SJCRH30 (cell line): ENCODE measurements at regions not wholly inside any gene's neighbourhood (a gene's known extent, or its start where the extent isn't known, plus 50 kb on each side); places are given as distances from the start of the nearest gene placed in this dataset.

ENCODE experiments used
- DNase-seq, 2 experiments: peaks; one replicate each; pipeline ENCODE4 v3.0.0-alpha.2; 2015 to 2020
- H3K27ac ChIP-seq: fragments of 250-450 bp; sonication (Bioruptor Pico); 2 replicates; pipeline ENCODE4 v1.5.1; 2020; ENCODE audit warnings: mild to moderate bottlenecking, moderate library complexity
- H3K27me3 ChIP-seq: fragments of 250-450 bp; sonication (Bioruptor Pico); 2 replicates; pipeline ENCODE4 v1.5.1; 2020; ENCODE audit warnings: mild to moderate bottlenecking, moderate library complexity
- H3K36me3 ChIP-seq: fragments of 250-450 bp; sonication (Bioruptor Pico); 2 replicates; pipeline ENCODE4 v1.5.1; 2020; ENCODE audit warnings: mild to moderate bottlenecking, moderate library complexity
- H3K4me1 ChIP-seq: fragments of 250-450 bp; sonication (Bioruptor Pico); 2 replicates; pipeline ENCODE4 v1.5.1; 2020; ENCODE audit warnings: mild to moderate bottlenecking, moderate library complexity
- H3K4me3 ChIP-seq: fragments of 250-450 bp; sonication (Bioruptor Pico); 2 replicates; pipeline ENCODE4 v1.5.1; 2020; ENCODE audit warnings: mild to moderate bottlenecking, moderate library complexity
- H3K9me3 ChIP-seq: fragments of 250-450 bp; sonication (Bioruptor Pico); replicated peaks from 2 replicates; pipeline ENCODE4 v1.5.1; 2020; ENCODE audit warnings: mild to moderate bottlenecking, moderate library complexity

- H3K9me3 ChIP-seq, result no peaks in the 10 kb centered on the region
- no peak overlapping the region for H3K27ac ChIP-seq
- no peak for DNase-seq
- H3K4me3 ChIP-seq, result no peak overlapping the region
- H3K27me3 ChIP-seq, result no peaks in the 10 kb centered on the region
- H3K4me1 ChIP-seq, result no peaks in the 10 kb centered on the region
- no peaks in the 10 kb centered on the region for H3K36me3 ChIP-seq
These were observed 189.0 kb downstream of the CENPF start for GRCh38 chr1:214791961-214792360.

GRCh38 chr1:214792527-214793186 is 189.7 kb downstream of the CENPF start:
- Histone ChIP-seq H3K9me3 (no peaks in the 10 kb centered on the region), H3K4me3 (no peak overlapping the region), H3K27ac (no peak overlapping the region)

GRCh38 chr1:214793708-214794107 is 190.7 kb downstream of the CENPF start:
- no peaks in the 10 kb centered on the region for H3K36me3 ChIP-seq
- no peaks in the 10 kb centered on the region for H3K4me1 ChIP-seq
- H3K9me3 ChIP-seq, result no peaks in the 10 kb centered on the region
- no peak for DNase-seq
- no peaks in the 10 kb centered on the region for H3K27me3 ChIP-seq
- H3K4me3 ChIP-seq, result no peak overlapping the region
- no peak overlapping the region for H3K27ac ChIP-seq

More at GRCh38 chr1:214792527-214793186, 189.7 kb downstream of the CENPF start:
- DNase-seq, result no peak
- Histone ChIP-seq H3K27me3 (no peaks in the 10 kb centered on the region), H3K36me3 (no peaks in the 10 kb centered on the region), H3K4me1 (no peaks in the 10 kb centered on the region)

DNA sequence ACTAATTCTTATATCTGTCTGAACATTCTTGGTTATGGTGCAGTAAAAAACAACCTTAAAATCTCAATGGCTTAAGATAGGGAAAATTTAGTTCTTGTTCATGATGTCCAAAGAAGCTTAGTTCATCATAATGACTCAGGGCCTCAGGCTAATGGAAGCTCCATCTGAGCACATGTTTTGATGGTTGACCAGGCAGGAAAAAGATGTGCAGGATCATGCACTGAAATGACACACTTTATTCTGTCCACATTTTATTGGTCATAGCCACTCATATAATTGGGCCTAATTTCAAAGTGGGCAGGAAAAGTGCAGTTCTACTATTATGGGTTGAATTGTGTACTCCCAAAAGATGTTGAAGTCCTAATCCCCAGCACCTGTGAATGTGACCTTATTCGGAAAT is 198.2 kb downstream of the CENPF start:
- Histone ChIP-seq H3K9me3 (no peaks in the 10 kb centered on the region), H3K27me3 (no peaks in the 10 kb centered on the region)
- DNase-seq, result no peak

DNA sequence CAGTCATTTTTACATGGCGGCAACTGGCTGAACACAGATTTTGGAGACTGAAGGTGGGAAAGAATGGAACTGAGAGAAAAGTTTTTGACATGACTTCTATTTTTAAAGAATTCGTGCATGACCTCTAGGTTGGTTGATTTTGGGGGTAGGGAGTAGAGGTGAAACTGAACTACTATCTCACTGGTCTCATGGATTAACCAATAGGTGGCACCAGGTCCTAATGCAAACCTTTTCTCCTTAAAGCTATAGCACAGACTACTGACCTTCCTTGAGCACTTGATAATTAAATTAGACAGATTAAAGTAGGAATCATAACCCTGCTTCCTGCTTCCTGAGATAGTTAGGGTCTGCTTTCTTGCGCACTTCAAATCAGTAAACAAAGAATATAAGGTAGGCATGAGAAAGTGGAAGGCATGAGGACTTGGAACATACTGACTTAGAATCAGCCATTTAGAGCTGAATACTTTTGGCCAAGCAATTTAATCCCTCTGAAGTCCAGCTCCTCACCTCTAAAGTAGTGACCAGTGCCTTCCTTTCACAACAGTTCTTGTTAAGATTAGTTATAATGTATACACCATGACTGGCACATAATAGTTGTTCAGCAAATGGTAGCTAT is 206.0 kb downstream of the CENPF start:
- Histone ChIP-seq H3K27ac (no peak overlapping the region), H3K36me3 (no peaks in the 10 kb centered on the region), H3K9me3 (no peaks in the 10 kb centered on the region), H3K4me3 (no peak overlapping the region), H3K4me1 (no peaks in the 10 kb centered on the region), H3K27me3 (no peaks in the 10 kb centered on the region)
- peak in 1 of 2 experiments; percentile 9 for DNase-seq

More for the DNA sequence above, 198.2 kb downstream of the CENPF start:
- no peak overlapping the region for H3K27ac ChIP-seq
- H3K4me3 ChIP-seq, result no peak overlapping the region
- H3K36me3 ChIP-seq, result no peaks in the 10 kb centered on the region
- no peaks in the 10 kb centered on the region for H3K4me1 ChIP-seq

DNA sequence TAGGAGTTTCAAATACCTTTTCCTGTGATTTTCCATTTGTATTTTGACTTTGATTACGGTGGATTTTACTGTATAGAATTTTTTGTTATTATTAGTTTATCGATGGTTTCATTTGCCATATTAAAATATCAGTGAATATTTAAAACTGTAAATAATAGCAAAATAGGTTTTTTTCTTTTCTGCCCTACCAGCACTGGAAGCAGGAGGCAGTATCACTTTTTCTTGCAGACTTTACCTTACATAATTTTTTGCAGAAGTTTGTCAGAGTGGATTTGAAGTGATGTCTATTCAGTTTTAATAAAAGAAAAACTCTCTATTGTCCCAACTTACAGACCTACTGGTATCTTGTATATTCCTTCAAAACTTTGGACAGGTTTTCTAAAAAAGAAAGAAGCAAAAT is 213.6 kb downstream of the CENPF start:
- Histone ChIP-seq H3K27me3 (no peaks in the 10 kb centered on the region), H3K9me3 (no peaks in the 10 kb centered on the region), H3K27ac (no peak overlapping the region), H3K4me3 (no peak overlapping the region), H3K36me3 (no peaks in the 10 kb centered on the region), H3K4me1 (no peaks in the 10 kb centered on the region)
- DNase-seq, result no peak

DNA sequence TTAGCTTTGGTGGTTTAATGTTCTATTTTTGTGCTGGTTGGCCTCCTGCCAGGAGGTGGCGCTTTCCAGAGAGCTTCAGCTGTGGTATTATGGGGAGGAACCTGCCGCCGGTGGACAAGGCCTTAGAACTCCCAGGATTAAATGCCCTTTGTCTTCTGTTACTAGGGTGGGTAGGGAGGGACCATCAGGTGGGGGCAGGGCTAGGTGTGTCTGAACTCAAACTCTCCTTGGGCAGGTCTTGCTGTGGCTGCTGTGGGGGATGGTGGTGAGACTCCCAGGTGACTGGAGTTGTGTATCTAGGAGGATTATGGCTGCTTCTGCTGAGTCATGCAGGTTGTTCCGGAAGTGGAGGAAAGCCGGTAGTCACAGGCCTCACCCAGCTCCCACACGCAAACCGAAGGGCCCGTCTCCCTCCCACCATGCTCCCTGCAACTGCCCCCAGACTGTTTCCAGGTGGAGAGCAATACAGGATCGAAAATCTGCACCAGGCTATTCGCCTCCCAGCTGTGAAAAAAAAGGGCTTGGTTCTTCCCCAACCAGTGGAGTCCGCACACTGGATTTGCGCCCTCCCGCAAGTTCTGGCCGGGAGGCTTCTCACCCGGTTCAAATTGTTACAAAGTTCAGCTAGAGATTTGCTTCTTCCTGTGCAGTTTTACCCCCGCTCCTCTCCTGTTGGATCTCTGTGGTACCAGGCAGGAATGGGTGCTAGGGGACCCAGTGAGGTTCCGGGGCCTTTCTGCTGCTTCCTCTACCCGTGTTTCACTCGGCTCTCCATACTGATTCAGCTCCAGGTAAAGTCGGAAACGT is 220.5 kb downstream of the CENPF start:
- no peak overlapping the region for H3K4me3 ChIP-seq
- H3K27ac ChIP-seq, result no peak overlapping the region
- no peaks in the 10 kb centered on the region for H3K4me1 ChIP-seq
- DNase-seq, result peak; percentile 38 to 40
- H3K9me3 ChIP-seq, result no peaks in the 10 kb centered on the region
- no peaks in the 10 kb centered on the region for H3K36me3 ChIP-seq
- H3K27me3 ChIP-seq, result no peaks in the 10 kb centered on the region

- Histone ChIP-seq H3K27me3 (no peaks in the 10 kb centered on the region), H3K4me1 (no peaks in the 10 kb centered on the region), H3K4me3 (no peak overlapping the region), H3K27ac (no peak overlapping the region), H3K9me3 (no peaks in the 10 kb centered on the region), H3K36me3 (no peaks in the 10 kb centered on the region; the same call in 1 of the 2 replicates)
- no peak for DNase-seq
These were observed 221.8 kb downstream of the CENPF start for GRCh38 chr1:214824763-214825162.

DNA sequence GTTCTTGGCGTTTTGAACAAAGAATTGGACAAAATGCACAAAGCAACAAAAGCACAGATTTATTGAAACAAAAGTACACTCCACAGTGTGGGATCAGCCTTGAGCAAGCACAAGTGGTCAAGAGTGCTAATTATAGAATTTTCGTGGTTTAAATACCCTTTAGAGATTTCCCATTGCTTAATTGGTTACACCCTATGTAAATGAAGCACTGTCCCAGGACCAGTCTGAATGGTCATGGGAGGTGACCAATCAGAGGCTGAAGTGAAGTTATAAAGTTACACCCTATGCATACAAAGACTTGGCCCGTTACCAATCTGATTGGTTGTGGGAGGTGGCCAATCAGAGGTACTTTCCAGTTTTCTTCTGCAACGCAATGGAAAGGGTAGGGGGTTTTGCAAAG is 223.6 kb downstream of the CENPF start:
- no peak overlapping the region for H3K27ac ChIP-seq
- H3K36me3 ChIP-seq, result no peaks in the 10 kb centered on the region; the same call in 1 of the 2 replicates
- H3K4me1 ChIP-seq, result no peaks in the 10 kb centered on the region
- no peaks in the 10 kb centered on the region for H3K27me3 ChIP-seq
- no peak overlapping the region for H3K4me3 ChIP-seq
- H3K9me3 ChIP-seq, result no peaks in the 10 kb centered on the region
- no peak for DNase-seq

GRCh38 chr1:214827883-214828282 is 224.9 kb downstream of the CENPF start:
- no peaks in the 10 kb centered on the region; the same call in 1 of the 2 replicates for H3K36me3 ChIP-seq
- no peaks in the 10 kb centered on the region for H3K4me1 ChIP-seq
- no peak overlapping the region for H3K27ac ChIP-seq
- H3K27me3 ChIP-seq, result no peaks in the 10 kb centered on the region
- no peak for DNase-seq
- H3K4me3 ChIP-seq, result no peak overlapping the region
- no peaks in the 10 kb centered on the region for H3K9me3 ChIP-seq

- Histone ChIP-seq H3K27me3 (no peaks in the 10 kb centered on the region), H3K36me3 (no peaks in the 10 kb centered on the region; the same call in 1 of the 2 replicates), H3K4me1 (no peaks in the 10 kb centered on the region), H3K9me3 (no peaks in the 10 kb centered on the region), H3K4me3 (no peak overlapping the region), H3K27ac (no peak overlapping the region)
- no peak for DNase-seq
These were observed 227.9 kb downstream of the CENPF start for GRCh38 chr1:214830941-214831340.

GRCh38 chr1:214831956-214832355 is 229.0 kb downstream of the CENPF start:
- DNase-seq, result no peak
- no peak overlapping the region for H3K27ac ChIP-seq
- H3K4me3 ChIP-seq, result no peak overlapping the region
- H3K4me1 ChIP-seq, result no peaks in the 10 kb centered on the region
- H3K9me3 ChIP-seq, result no peaks in the 10 kb centered on the region
- no peaks in the 10 kb centered on the region; the same call in 1 of the 2 replicates for H3K36me3 ChIP-seq
- no peaks in the 10 kb centered on the region for H3K27me3 ChIP-seq

DNA sequence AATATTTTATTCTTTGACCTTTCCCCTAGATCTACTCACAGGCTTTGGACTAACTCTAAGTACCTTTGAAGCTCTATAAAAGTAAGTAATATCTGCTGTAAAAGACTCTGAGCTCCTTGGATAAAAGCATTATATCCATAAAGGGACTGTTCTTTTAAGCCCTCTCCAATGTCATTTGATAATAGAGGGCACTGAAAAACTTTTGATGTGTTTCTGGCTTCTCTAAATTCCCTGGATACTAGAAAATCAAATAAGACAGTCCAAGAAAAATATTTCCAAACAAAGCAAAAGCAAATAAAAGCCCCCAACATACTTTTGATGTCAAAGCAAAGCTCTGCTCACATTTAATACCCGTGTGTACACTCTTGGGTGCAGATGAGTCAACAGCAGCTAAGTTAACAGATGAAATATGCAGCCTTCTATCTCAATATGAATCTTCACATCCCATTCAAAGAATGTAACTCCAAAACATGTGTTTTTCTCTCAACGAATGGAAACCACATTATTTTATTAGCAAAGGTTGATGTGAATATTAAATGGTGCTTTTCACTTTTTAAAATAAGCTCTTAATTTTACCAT is 230.3 kb downstream of the CENPF start:
- no peak overlapping the region for H3K27ac ChIP-seq
- no peaks in the 10 kb centered on the region for H3K4me1 ChIP-seq
- H3K9me3 ChIP-seq, result no peaks in the 10 kb centered on the region
- H3K27me3 ChIP-seq, result no peaks in the 10 kb centered on the region
- no peak for DNase-seq
- no peak overlapping the region for H3K4me3 ChIP-seq
- H3K36me3 ChIP-seq, result no peaks in the 10 kb centered on the region; the same call in 1 of the 2 replicates

- H3K27me3 ChIP-seq, result no peaks in the 10 kb centered on the region
- no peak overlapping the region for H3K27ac ChIP-seq
- no peaks in the 10 kb centered on the region for H3K36me3 ChIP-seq
- DNase-seq, result no peak
- no peak overlapping the region for H3K4me3 ChIP-seq
- no peaks in the 10 kb centered on the region for H3K9me3 ChIP-seq
- H3K4me1 ChIP-seq, result no peaks in the 10 kb centered on the region
These were observed 234.4 kb downstream of the CENPF start for GRCh38 chr1:214837376-214837775.

DNA sequence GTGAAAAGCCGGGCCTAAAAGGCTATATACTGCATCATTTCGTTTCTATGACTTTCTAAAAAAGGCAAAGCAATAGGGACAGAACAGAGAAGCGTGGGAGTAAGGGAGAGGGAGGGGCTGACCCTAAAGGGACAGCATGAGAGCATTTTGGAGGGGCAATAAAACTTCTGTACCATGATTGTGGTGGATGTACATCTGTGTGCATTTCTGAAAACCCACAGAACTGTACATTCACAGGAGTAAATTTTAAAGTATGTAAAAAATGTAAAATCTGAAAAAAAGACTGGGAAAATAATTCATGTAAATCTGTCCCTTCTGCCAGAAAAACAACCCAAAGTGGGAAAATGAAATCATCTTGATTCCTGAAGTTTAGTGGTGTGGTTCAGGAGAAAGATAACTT is 235.4 kb downstream of the CENPF start:
- no peak overlapping the region for H3K27ac ChIP-seq
- H3K9me3 ChIP-seq, result no peaks in the 10 kb centered on the region
- no peak for DNase-seq
- H3K27me3 ChIP-seq, result no peaks in the 10 kb centered on the region
- no peaks in the 10 kb centered on the region for H3K4me1 ChIP-seq
- no peak overlapping the region for H3K4me3 ChIP-seq
- no peaks in the 10 kb centered on the region for H3K36me3 ChIP-seq
